ENCODE measurements at regions not wholly inside any gene's neighbourhood (a gene's known extent, or its start where the extent isn't known, plus 50 kb on each side); places are given as distances from the start of the nearest gene placed in this dataset.

DNA sequence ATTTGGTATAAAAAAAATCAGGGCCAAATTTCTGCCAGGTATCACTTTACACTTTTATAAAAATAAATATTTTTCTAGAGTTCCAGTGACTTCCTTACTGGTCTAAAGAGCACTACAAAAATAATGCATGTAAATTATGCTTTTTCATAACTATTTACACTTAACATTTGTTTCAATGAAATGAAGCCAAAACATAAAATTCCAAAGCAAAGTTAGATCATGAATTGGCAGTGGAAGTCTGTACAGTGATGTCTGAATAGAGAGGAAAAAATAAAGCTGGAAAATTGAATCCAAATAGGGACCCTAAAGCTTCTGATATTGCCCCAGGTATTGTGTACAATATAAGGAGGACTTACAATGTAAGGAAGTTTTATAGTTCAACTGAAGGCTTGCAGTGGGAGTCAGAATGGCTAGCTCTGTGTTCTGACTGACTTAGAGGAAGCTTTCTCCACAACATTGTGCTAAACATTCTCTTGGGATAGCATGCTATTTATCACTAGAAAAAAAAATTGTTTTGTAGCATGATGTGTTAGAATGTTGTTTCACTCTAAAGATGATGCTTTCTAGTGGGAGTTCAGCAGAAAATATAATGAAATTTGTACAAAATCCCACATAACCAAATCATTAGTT, 288.2 kb upstream of the UGT8 start:
- no peak overlapping the region for H3K4me3 ChIP-seq
- H3K9ac ChIP-seq (ENCODE audit: insufficient read depth in 1 of 2, low read length in 2 of 2), result peak overlapping the region in 1 of 2 donors; percentile 26
- peak in 2 of 3 donors; percentile 63 to 68 for DNase-seq
- TF ChIP-seq, protein P1, sequence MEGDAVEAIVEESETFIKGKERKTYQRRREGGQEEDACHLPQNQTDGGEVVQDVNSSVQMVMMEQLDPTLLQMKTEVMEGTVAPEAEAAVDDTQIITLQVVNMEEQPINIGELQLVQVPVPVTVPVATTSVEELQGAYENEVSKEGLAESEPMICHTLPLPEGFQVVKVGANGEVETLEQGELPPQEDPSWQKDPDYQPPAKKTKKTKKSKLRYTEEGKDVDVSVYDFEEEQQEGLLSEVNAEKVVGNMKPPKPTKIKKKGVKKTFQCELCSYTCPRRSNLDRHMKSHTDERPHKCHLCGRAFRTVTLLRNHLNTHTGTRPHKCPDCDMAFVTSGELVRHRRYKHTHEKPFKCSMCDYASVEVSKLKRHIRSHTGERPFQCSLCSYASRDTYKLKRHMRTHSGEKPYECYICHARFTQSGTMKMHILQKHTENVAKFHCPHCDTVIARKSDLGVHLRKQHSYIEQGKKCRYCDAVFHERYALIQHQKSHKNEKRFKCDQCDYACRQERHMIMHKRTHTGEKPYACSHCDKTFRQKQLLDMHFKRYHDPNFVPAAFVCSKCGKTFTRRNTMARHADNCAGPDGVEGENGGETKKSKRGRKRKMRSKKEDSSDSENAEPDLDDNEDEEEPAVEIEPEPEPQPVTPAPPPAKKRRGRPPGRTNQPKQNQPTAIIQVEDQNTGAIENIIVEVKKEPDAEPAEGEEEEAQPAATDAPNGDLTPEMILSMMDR (IDR thresholded peaks at IDR 0.05; ENCODE audit: control extremely low read depth, extremely low read depth), result no peak
- H3K27me3 ChIP-seq (ENCODE audit: control insufficient read depth in 3 of 3, insufficient read depth in 3 of 3, low read length in 2 of 3), result no peaks in the 10 kb centered on the region
- peaks cover 0 to 6% (median 0%) of the 10 kb centered on the region in 5 donors for H3K4me1 ChIP-seq (ENCODE audit: control insufficient read depth in 5 of 5, insufficient read depth in 5 of 5, low read length in 5 of 5)
- H3K27ac ChIP-seq (ENCODE audit: low read depth in 1 of 2, low read length in 1 of 2), result no peak overlapping the region
- no peak for ATAC-seq (ENCODE audit: insufficient read depth, low FRiP score)
- H3K36me3 ChIP-seq (ENCODE audit: control insufficient read depth in 4 of 4, insufficient read depth in 4 of 4, low read length in 4 of 4), result no peaks in the 10 kb centered on the region
- peaks cover 0 to 4% (median 0%) of the 10 kb centered on the region in 4 donors for H3K9me3 ChIP-seq (ENCODE audit: control insufficient read depth in 4 of 4, insufficient read depth in 3 of 4, low read length in 3 of 4)

DNA sequence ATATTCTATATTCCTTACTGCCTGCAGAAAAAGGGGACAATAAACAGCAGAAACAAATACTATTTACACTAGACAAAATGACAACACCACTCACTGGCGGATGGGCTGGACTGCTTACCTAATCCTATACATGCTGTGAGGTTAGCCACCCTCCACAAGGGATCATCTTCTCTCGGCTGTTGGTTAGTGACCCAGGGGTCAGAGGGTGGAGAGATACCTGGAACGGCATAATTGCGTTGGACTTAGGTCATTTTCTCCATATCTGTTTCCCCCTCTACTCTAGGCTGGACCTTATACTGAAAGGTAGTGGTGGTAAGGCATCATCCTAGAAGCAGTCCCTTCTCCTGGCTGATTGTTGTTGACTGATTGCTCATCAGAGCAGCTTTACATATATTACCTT, 286.8 kb upstream of the UGT8 start:
- H3K27ac ChIP-seq (ENCODE audit: low read depth in 1 of 2, low read length in 1 of 2), result no peak overlapping the region
- TF ChIP-seq, protein P1 (IDR thresholded peaks at IDR 0.05; ENCODE audit: control extremely low read depth, extremely low read depth), result no peak
- H3K9ac ChIP-seq (ENCODE audit: insufficient read depth in 1 of 2, low read length in 2 of 2), result no peak overlapping the region
- H3K4me1 ChIP-seq (ENCODE audit: control insufficient read depth in 5 of 5, insufficient read depth in 5 of 5, low read length in 5 of 5), result peaks cover 0 to 6% (median 0%) of the 10 kb centered on the region in 5 donors
- H3K27me3 ChIP-seq (ENCODE audit: control insufficient read depth in 3 of 3, insufficient read depth in 3 of 3, low read length in 2 of 3), result no peaks in the 10 kb centered on the region
- DNase-seq (no peak), ATAC-seq (ENCODE audit: insufficient read depth, low FRiP score) (no peak)
- H3K36me3 ChIP-seq (ENCODE audit: control insufficient read depth in 4 of 4, insufficient read depth in 4 of 4, low read length in 4 of 4), result no peaks in the 10 kb centered on the region
- H3K9me3 ChIP-seq (ENCODE audit: control insufficient read depth in 4 of 4, insufficient read depth in 3 of 4, low read length in 3 of 4), result peaks cover 0 to 4% (median 0%) of the 10 kb centered on the region in 4 donors
- no peak overlapping the region for H3K4me3 ChIP-seq
- 90 to 91% methylated on average over 4 of the region's 4 CpGs for WGBS, 2 donors

DNA sequence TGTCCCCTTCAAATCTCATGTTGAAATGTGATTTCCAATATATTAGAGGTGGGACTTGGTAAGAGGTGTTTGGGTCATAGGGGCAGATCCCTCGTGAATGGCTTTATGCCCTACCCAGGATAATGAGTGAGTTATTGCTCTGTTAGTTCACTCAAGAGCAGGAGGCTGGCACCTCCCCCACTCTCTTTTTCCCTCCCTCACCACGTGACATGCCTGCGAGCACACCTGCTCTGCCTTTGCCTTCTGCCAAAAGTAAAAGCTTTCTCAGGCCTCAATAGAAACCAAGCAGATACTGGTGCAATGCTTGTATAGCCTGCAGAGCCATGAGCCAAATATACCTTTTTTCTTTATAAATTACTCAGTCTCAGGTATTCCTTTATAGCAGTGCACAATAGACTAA, 286.3 kb upstream of the UGT8 start:
- 85% methylated on average over 3 of the region's 3 CpGs for WGBS, 2 donors
- TF ChIP-seq, protein P1 (IDR thresholded peaks at IDR 0.05; ENCODE audit: control extremely low read depth, extremely low read depth), result no peak
- no peak for DNase-seq
- no peak for ATAC-seq (ENCODE audit: insufficient read depth, low FRiP score)
- H3K9me3 ChIP-seq (ENCODE audit: control insufficient read depth in 4 of 4, insufficient read depth in 3 of 4, low read length in 3 of 4), result peaks cover 0 to 4% (median 0%) of the 10 kb centered on the region in 4 donors
- H3K4me1 ChIP-seq (ENCODE audit: control insufficient read depth in 5 of 5, insufficient read depth in 5 of 5, low read length in 5 of 5), result peaks cover 0 to 6% (median 0%) of the 10 kb centered on the region in 5 donors
- no peak overlapping the region for H3K27ac ChIP-seq (ENCODE audit: low read depth in 1 of 2, low read length in 1 of 2)
- H3K4me3 ChIP-seq, result no peak overlapping the region
- H3K27me3 ChIP-seq (ENCODE audit: control insufficient read depth in 3 of 3, insufficient read depth in 3 of 3, low read length in 2 of 3), result no peaks in the 10 kb centered on the region
- no peak overlapping the region for H3K9ac ChIP-seq (ENCODE audit: insufficient read depth in 1 of 2, low read length in 2 of 2)
- H3K36me3 ChIP-seq (ENCODE audit: control insufficient read depth in 4 of 4, insufficient read depth in 4 of 4, low read length in 4 of 4), result no peaks in the 10 kb centered on the region

DNA sequence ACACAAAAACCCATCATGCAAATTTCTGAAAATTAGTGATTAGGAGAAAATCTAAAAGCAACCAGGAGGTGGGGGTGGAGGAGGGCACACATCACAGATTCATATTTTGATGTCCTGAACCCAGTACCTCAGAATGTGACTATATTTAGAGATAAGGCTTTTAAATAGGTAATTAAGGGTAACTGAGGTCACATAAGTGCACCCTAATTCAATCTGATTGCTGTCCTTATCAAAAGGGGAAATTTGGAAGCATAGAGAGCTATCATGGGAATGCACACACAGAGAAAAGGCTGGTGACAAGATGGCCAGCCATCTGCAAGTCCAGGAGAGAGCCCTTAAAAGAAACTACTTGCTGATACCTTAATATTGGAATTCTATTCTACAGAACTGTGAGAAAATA, 281.8 kb upstream of the UGT8 start:
- Histone ChIP-seq H3K4me3 (no peak overlapping the region), H3K9ac (ENCODE audit: insufficient read depth in 1 of 2, low read length in 2 of 2) (no peak overlapping the region), H3K27ac (ENCODE audit: low read depth in 1 of 2, low read length in 1 of 2) (no peak overlapping the region), H3K9me3 (ENCODE audit: control insufficient read depth in 4 of 4, insufficient read depth in 3 of 4, low read length in 3 of 4) (peaks cover 0 to 4% (median 0%) of the 10 kb centered on the region in 4 donors), H3K4me1 (ENCODE audit: control insufficient read depth in 5 of 5, insufficient read depth in 5 of 5, low read length in 5 of 5) (peaks cover 0 to 38% (median 0%) of the 10 kb centered on the region in 5 donors), H3K36me3 (ENCODE audit: control insufficient read depth in 4 of 4, insufficient read depth in 4 of 4, low read length in 4 of 4) (no peaks in the 10 kb centered on the region), H3K27me3 (ENCODE audit: control insufficient read depth in 3 of 3, insufficient read depth in 3 of 3, low read length in 2 of 3) (no peaks in the 10 kb centered on the region)
- ATAC-seq (ENCODE audit: insufficient read depth, low FRiP score) (no peak), DNase-seq (no peak)
- TF ChIP-seq, protein P1 (IDR thresholded peaks at IDR 0.05; ENCODE audit: control extremely low read depth, extremely low read depth), result no peak

Data from lung (tissue), 11 donors.